ENCODE measurements at regions not wholly inside any gene's neighbourhood (a gene's known extent, or its start where the extent isn't known, plus 50 kb on each side); places are given as distances from the start of the nearest gene placed in this dataset.

- no peak for TF ChIP-seq CTCF (IDR thresholded peaks at IDR 0.05; ENCODE audit: low read depth, low read length, missing control alignments)
- H3K4me3 ChIP-seq (replicated peaks; ENCODE audit: low read depth, low read length): no peak overlapping the region
- no peak for DNase-seq (ENCODE audit: extremely low read depth, low read depth)
Observed at GRCh38 chr2:240199133-240199870, 58.8 kb upstream of the OTOS start.

GRCh38 chr2:240200230-240201051 is 60.0 kb upstream of the OTOS start:
- DNase-seq (ENCODE audit: extremely low read depth, low read depth): no peak
- no peak overlapping the region for H3K4me3 ChIP-seq (replicated peaks; ENCODE audit: low read depth, low read length)
- no peak for TF ChIP-seq CTCF (IDR thresholded peaks at IDR 0.05; ENCODE audit: low read depth, low read length, missing control alignments)

- DNase-seq (ENCODE audit: extremely low read depth, low read depth): no peak
- TF ChIP-seq CTCF (IDR thresholded peaks at IDR 0.05; ENCODE audit: low read depth, low read length, missing control alignments): no peak
Observed at GRCh38 chr2:240201866-240202265, 61.4 kb upstream of the OTOS start.

GRCh38 chr2:240202586-240202985 is 62.1 kb upstream of the OTOS start:
- DNase-seq (ENCODE audit: extremely low read depth, low read depth): no peak
- no peak for TF ChIP-seq CTCF (IDR thresholded peaks at IDR 0.05; ENCODE audit: low read depth, low read length, missing control alignments)

More at GRCh38 chr2:240201866-240202265, 61.4 kb upstream of the OTOS start:
- no peak overlapping the region for H3K4me3 ChIP-seq (replicated peaks; ENCODE audit: low read depth, low read length)

GRCh38 chr2:240203031-240203787 is 62.8 kb upstream of the OTOS start:
- no peak for TF ChIP-seq CTCF (IDR thresholded peaks at IDR 0.05; ENCODE audit: low read depth, low read length, missing control alignments)
- DNase-seq (ENCODE audit: extremely low read depth, low read depth): no peak
- no peak overlapping the region for H3K4me3 ChIP-seq (replicated peaks; ENCODE audit: low read depth, low read length)

More at GRCh38 chr2:240202586-240202985, 62.1 kb upstream of the OTOS start:
- H3K4me3 ChIP-seq (replicated peaks; ENCODE audit: low read depth, low read length): no peak overlapping the region

GRCh38 chr2:240203788-240204270 is 63.4 kb upstream of the OTOS start:
- no peak overlapping the region for H3K4me3 ChIP-seq (replicated peaks; ENCODE audit: low read depth, low read length)
- DNase-seq (ENCODE audit: extremely low read depth, low read depth): no peak
- no peak for TF ChIP-seq CTCF (IDR thresholded peaks at IDR 0.05; ENCODE audit: low read depth, low read length, missing control alignments)
